Activated CD4-positive, alpha-beta T cell treated with anti-CD3 and anti-CD28 coated beads, Interleukin-10, Interleukin-2, amounts not matched to agents 100 ng/mL and 50 ng/mL, durations not matched to agents 16 hours and 8 hours (primary cell): ENCODE measurements at regions not wholly inside any gene's neighbourhood (a gene's known extent, or its start where the extent isn't known, plus 50 kb on each side); places are given as distances from the start of the nearest gene placed in this dataset.

Experiments used
- DNase-seq: peaks from one replicate; pipeline ENCODE4 v3.0.0-alpha.2; 2020

DNA sequence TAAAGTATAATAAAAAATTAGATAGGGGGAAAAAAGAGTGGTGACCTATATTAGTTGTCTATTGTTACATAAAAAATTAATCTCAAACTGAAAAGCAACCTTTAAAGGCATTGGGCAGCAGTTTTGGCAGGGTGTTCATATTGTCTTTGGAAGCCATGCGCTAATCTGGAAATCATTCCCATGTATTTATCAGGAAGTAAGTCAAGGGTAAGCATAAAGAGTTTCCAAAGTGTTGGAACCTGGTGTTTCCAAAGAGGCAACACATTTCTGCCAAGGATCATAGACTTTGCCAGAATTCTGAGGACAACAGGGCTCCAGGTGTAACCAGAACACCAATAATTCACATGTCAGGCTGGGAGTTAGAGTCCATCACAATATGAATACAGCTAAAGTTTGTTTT lies 55.7 kb upstream of the EGFR start:
- no peak for DNase-seq

- DNase-seq = no peak
These were observed 54.7 kb upstream of the EGFR start for GRCh38 chr7:54964136-54964535.

GRCh38 chr7:54967377-54967776 lies 51.4 kb upstream of the EGFR start:
- no peak for DNase-seq

GRCh38 chr7:54968018-54968417 lies 50.8 kb upstream of the EGFR start:
- no peak for DNase-seq
